HepG2 (cell line): ENCODE measurements at regions not wholly inside any gene's neighbourhood (a gene's known extent, or its start where the extent isn't known, plus 50 kb on each side); places are given as distances from the start of the nearest gene placed in this dataset.

Source experiments
- ATAC-seq: fragments of 200-7000 bp; cut with Tn5 transposase; 3 replicates; pipeline ENCODE4 v1.9.1; 2020; ENCODE audit warnings: mild to moderate bottlenecking, moderate library complexity
- BruUV-seq: library from RNA; stranded (reverse); fragments of 400-500 nt; replicated peaks from 2 replicates; lab custom pipeline; 2021; lab: Mats Ljungman, UMichigan
- CTCF ChIA-PET: fragments of 300-600 bp; formaldehyde crosslinking; extraction: SDS; loops from one replicate; lab custom pipeline; 2021; ENCODE audit warnings: low total read pairs, inconsistent platforms, low intra/inter-chr PET ratio; lab: Yijun Ruan, JAX
- POLR2A ChIA-PET: fragments of 350-600 bp; sonication (Branson Sonifier 250); formaldehyde crosslinking; loops from one replicate; lab custom pipeline; 2020; ENCODE audit warnings: antibody characterized with exemption, inconsistent platforms; lab: Yijun Ruan, JAX
- DNase-seq: peaks from one replicate; pipeline ENCODE4 v3.0.0-alpha.2; 2015; ENCODE audit warnings: low spot score
- FAIRE-seq: peaks from 3 replicates; lab custom pipeline; 2011; peaks lifted over from hg19 to GRCh38; lab: Jason Lieb, UNC
- H2AFZ ChIP-seq: one replicate; pipeline ENCODE4 v1.6.1; 2011; ENCODE audit warnings: low read length, inconsistent platforms
- H3K27ac ChIP-seq: fragments of 300-600 bp; 3 replicates; pipeline ENCODE4 v1.8.0; 2011; ENCODE audit warnings: mixed run types, mild to moderate bottlenecking, mixed read lengths, low read length, inconsistent platforms; ENCODE audit not compliant: insufficient read depth; ENCODE audit errors: extremely low read length
- H3K27me3 ChIP-seq, 2 experiments: fragments of 200-600 bp in 1 of 2; 2 replicates in 1 of 2; 3 replicates in 1 of 2; pipeline versions ENCODE4 v1.6.0 to v1.8.0; 2011; ENCODE audit warnings: low read length in 2 of 2, mild to moderate bottlenecking in 2 of 2, moderate library complexity in 2 of 2, inconsistent platforms in 1 of 2; ENCODE audit not compliant: insufficient read depth in 2 of 2, control insufficient read depth in 1 of 2
- H3K36me3 ChIP-seq, 2 experiments: fragments of 200-600 bp in 1 of 2; replicated peaks in 1 of 2; 2 replicates in 1 of 2; 3 replicates in 1 of 2; pipeline versions ENCODE4 v1.5.1 to v1.8.0; 2011; ENCODE audit warnings: low read length in 2 of 2, inconsistent platforms in 1 of 2; ENCODE audit not compliant: insufficient read depth in 2 of 2, control insufficient read depth in 1 of 2
- H3K4me1 ChIP-seq: 2 replicates; pipeline ENCODE4 v1.5.1; 2012; ENCODE audit warnings: low read length, inconsistent platforms; ENCODE audit not compliant: insufficient read depth
- H3K4me2 ChIP-seq: 2 replicates; pipeline ENCODE4 v1.6.0; 2011; ENCODE audit warnings: low read depth, low read length, inconsistent platforms
- H3K4me3 ChIP-seq, 3 experiments: fragments of 200-600 bp in 1 of 3; sonication (generic), shearing (Covaris generic) in 1 of 3; replicated peaks in 1 of 3; 2 replicates each; pipeline ENCODE4 v1.5.1; 2011 to 2016; ENCODE audit warnings: low read length in 3 of 3, inconsistent platforms in 2 of 3, low read depth in 2 of 3, mild to moderate bottlenecking in 2 of 3, control low read depth in 1 of 3, mixed read lengths in 1 of 3; ENCODE audit not compliant: insufficient read depth in 1 of 3
- H3K79me2 ChIP-seq: one replicate; pipeline ENCODE4 v1.6.1; 2011; ENCODE audit warnings: low read length, inconsistent platforms; ENCODE audit not compliant: insufficient read depth
- H3K9ac ChIP-seq: 2 replicates; pipeline ENCODE4 v1.6.0; 2011; ENCODE audit warnings: mild to moderate bottlenecking, low read depth, low read length, inconsistent platforms; ENCODE audit not compliant: insufficient read depth
- H3K9me3 ChIP-seq: 2 replicates; pipeline ENCODE4 v1.5.1; 2012; ENCODE audit warnings: mild to moderate bottlenecking, low read length
- H4K20me1 ChIP-seq: 2 replicates; pipeline ENCODE4 v1.6.0; 2011; ENCODE audit warnings: inconsistent platforms, mild to moderate bottlenecking, low read length, moderate library complexity; ENCODE audit not compliant: insufficient read depth
- HDAC6 ChIP-seq: fragments of 200-600 bp; sonication (generic); IDR thresholded peaks from 2 replicates; pipeline ENCODE4 v1.7.0; 2017; ENCODE audit warnings: mild to moderate bottlenecking, antibody characterized with exemption, low read length, low read depth
- MAFF ChIP-seq: IDR thresholded peaks from 2 replicates; pipeline ENCODE4 v1.6.1; 2011; ENCODE audit warnings: low read depth, low read length, improper control_type of control experiment
- MAFK ChIP-seq, 2 experiments: IDR thresholded peaks in 1 of 2; conservative IDR thresholded peaks in 1 of 2; 2 replicates each; pipeline ENCODE4 v1.6.1; 2011; ENCODE audit warnings: improper control_type of control experiment in 2 of 2, low read length in 2 of 2
- SETDB1 ChIP-seq: sonication (generic); formaldehyde crosslinking; IDR thresholded peaks from 2 replicates; pipeline ENCODE4 v1.5.1; 2020; ENCODE audit warnings: missing genetic modification reagents, mild to moderate bottlenecking, borderline replicate concordance
- WGBS: methylation state at CpG from one replicate; pipeline ENCODE4 v1.1.6; 2017; ENCODE audit warnings: low lambda C conversion rate; 5-methylcytosine and 5-hydroxymethylcytosine counted together
- in situ Hi-C: cut with HindIII; loops from 2 replicates; pipeline ENCODE4 v1.10.0; 2017; ENCODE audit warnings: low pct_unique_long_range_greater_than_20kb; ENCODE audit not compliant: extremely low pct_ligation_motif_present
- intact Hi-C: fragments of 100-400 bp; cut with micrococcal nuclease; formaldehyde crosslinking; loops from one replicate; pipeline ENCODE4 v1.10.0; 2022; ENCODE audit not compliant: unreplicated experiment
- TF ChIP-seq, protein P1 (sequence below): sonication (generic); formaldehyde crosslinking; IDR thresholded peaks from 2 replicates; pipeline ENCODE4 v1.4.0; 2020; ENCODE audit warnings: missing genetic modification reagents

DNA sequence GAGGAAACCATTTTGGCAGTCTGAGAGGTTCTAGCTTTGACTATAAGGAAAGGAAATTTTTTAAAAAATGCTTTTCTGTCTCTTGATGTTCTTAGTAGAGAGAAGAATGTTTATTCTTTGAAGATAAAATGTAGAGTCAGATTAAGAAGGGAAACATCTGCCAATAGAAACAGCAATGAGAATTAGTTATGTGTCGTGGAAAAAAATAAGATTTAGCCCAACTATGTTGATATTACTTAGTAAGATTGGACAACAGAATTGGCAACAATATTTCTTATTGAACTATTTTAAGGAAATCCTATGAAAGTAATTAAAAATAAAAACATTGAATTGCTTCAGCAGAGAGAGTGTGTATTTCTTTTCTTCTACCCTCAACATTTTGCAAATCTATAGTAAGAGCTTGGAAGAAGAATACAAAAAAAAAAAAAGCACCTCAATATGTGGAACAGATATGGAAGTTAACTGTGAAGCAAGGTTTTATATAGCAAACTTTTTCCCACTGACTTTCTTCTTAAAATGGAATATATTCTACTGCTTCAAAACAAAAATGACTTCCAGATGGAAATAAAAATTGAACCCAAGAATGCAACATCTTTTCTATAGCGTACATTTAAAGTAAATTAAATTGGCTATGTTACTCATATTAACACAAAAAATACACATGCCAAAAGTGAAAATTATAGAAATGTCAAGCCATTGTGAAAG is 177.9 kb downstream of the FAM124B start (continued):
- TF ChIP-seq, protein P1, sequence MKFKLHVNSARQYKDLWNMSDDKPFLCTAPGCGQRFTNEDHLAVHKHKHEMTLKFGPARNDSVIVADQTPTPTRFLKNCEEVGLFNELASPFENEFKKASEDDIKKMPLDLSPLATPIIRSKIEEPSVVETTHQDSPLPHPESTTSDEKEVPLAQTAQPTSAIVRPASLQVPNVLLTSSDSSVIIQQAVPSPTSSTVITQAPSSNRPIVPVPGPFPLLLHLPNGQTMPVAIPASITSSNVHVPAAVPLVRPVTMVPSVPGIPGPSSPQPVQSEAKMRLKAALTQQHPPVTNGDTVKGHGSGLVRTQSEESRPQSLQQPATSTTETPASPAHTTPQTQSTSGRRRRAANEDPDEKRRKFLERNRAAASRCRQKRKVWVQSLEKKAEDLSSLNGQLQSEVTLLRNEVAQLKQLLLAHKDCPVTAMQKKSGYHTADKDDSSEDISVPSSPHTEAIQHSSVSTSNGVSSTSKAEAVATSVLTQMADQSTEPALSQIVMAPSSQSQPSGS (CRISPR knock-in tag), result no peak

DNA sequence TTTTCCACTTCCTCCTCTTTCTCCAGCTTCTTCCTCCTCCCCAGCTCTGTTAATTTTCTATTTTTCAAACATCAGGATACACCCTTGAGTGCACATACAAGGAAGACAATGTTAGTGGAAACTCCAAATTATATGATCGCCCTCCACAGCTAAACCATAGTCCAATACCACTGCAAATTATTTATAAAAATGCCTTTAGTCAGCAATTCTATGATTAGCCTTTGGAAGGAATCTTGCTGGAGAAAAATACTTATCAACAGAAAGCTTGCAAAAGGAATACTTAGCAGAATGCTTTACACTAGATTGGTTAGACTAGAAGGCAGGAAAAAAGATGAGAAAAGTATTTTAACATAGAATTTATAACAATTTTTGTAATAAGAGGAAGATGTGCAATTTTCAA is 178.9 kb downstream of the FAM124B start:
- BruUV-seq, result no TSS peak
- CTCF ChIA-PET, result no interaction called here
- TF ChIP-seq MAFK (conservative IDR thresholded peaks at IDR 0.05 in 1 of 2, IDR thresholded peaks at IDR 0.05 in 1 of 2; ENCODE audit: low read length in 2 of 2) (peak; percentile 92 to 96), MAFF (peak; percentile 94), SETDB1 (CRISPR knock-in tag) (no peak)
- TF ChIP-seq, all 625 proteins: peak for 2
- Histone ChIP-seq H3K4me3 (no peak overlapping the region), H2AFZ (no peak overlapping the region), H3K36me3 (no peaks in the 10 kb centered on the region), H3K27ac (no peak overlapping the region), H3K79me2 (no peaks in the 10 kb centered on the region), H3K9ac (no peak overlapping the region), H3K9me3 (no peaks in the 10 kb centered on the region), H3K27me3 (peaks cover 0 to 11% of the 10 kb centered on the region in 2 experiments; a peak in 2 of 5 replicates), H3K4me2 (no peak overlapping the region), H4K20me1 (no peaks in the 10 kb centered on the region), H3K4me1 (no peaks in the 10 kb centered on the region)
- FAIRE-seq (no peak), DNase-seq (no peak), ATAC-seq (no peak)
- POLR2A ChIA-PET, result no interaction called here
- in situ Hi-C loops (no loop called here), intact Hi-C loops (no loop called here)
- 0% methylated on average over 1 of the region's 1 CpG for WGBS

DNA sequence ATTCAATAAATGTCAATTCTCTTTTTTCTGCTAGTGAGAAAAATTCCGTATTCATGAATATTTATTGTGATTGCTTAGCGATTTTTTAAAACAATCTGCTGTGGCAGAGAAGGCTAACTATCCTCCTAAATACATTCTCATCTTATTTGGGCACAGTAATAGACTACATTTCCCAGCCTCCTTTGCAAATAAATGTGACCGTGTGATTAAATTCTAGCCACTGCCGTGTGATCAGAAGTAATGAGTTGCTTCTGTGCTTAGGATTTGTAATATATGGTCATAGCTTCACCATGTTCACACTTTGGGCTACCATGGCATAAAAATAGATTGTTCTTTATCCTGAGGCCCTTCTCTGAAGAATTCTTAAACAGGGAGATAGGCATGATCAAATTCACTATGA is 179.6 kb downstream of the FAM124B start:
- Histone ChIP-seq H3K4me2 (no peak overlapping the region), H3K4me1 (no peaks in the 10 kb centered on the region), H3K27ac (no peak overlapping the region), H3K4me3 (no peak overlapping the region), H4K20me1 (no peaks in the 10 kb centered on the region), H3K27me3 (peaks cover 0 to 11% of the 10 kb centered on the region in 2 experiments; a peak in 2 of 5 replicates)
- FAIRE-seq, result no peak
- no TSS peak for BruUV-seq
- DNase-seq, result no peak
- no peak for TF ChIP-seq HDAC6
- TF ChIP-seq, all 625 proteins: peak for 0
- no peak for ATAC-seq
- CTCF ChIA-PET, result no interaction called here
- Histone ChIP-seq H3K79me2 (no peaks in the 10 kb centered on the region), H3K9me3 (no peaks in the 10 kb centered on the region), H2AFZ (no peak overlapping the region), H3K36me3 (no peaks in the 10 kb centered on the region), H3K9ac (no peak overlapping the region)
- intact Hi-C loops, result no loop called here
- POLR2A ChIA-PET, result no interaction called here
- WGBS, result 22% methylated on average over 4 of the region's 4 CpGs
- in situ Hi-C loops, result no loop called here
